Upper lobe of left lung (tissue), 4 donors: ENCODE measurements at regions not wholly inside any gene's neighbourhood (a gene's known extent, or its start where the extent isn't known, plus 50 kb on each side); places are given as distances from the start of the nearest gene placed in this dataset.

ENCODE experiments used
- EP300 ChIP-seq, 4 donors: sonication (generic); formaldehyde crosslinking; IDR thresholded peaks; one replicate each; pipeline ENCODE4 v1.5.1; 2017; ENCODE audit warnings: antibody characterized with exemption in 4 of 4, control low read depth in 2 of 4
- POLR2A ChIP-seq, 4 donors: fragments of 450-650 bp; IDR thresholded peaks; one replicate each; pipeline ENCODE4 v1.5.1; 2016 to 2017; ENCODE audit warnings: antibody characterized with exemption in 4 of 4, mild to moderate bottlenecking in 2 of 4
- POLR2AphosphoS5 ChIP-seq, 2 donors: sonication (generic); formaldehyde crosslinking; IDR thresholded peaks; one replicate each; pipeline ENCODE4 v1.5.1; 2017; ENCODE audit warnings: antibody characterized with exemption in 2 of 2
- TF ChIP-seq, protein P1 (sequence below), 6 experiments: fragments of 450-650 bp in 4 of 6; fragments of 200-600 bp in 2 of 6; sonication (generic) in 2 of 6; IDR thresholded peaks; one replicate each; pipeline ENCODE4 v1.5.1; 2016 to 2019; ENCODE audit warnings: antibody characterized with exemption in 6 of 6

DNA sequence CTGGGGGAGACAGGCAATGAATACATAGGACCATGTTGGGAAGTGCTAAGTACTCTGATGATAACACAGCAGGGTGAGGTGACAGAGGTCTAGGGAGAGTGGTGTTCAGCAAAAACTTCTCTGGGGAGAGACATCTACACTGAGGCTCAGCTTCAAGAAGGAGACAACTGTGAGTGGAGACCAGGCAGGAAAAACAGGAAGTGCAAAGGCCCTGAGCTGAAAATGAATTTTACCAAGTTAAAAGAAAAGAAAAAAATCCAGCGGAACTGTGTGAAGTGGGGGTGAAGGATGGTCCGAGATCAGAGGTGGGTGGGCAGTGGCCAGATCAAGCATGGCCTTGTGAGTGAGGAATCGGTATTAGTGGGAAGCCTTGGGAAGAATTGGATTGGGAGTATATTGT, 110.1 kb upstream of the CLSTN2 start:
- TF ChIP-seq, protein P1, sequence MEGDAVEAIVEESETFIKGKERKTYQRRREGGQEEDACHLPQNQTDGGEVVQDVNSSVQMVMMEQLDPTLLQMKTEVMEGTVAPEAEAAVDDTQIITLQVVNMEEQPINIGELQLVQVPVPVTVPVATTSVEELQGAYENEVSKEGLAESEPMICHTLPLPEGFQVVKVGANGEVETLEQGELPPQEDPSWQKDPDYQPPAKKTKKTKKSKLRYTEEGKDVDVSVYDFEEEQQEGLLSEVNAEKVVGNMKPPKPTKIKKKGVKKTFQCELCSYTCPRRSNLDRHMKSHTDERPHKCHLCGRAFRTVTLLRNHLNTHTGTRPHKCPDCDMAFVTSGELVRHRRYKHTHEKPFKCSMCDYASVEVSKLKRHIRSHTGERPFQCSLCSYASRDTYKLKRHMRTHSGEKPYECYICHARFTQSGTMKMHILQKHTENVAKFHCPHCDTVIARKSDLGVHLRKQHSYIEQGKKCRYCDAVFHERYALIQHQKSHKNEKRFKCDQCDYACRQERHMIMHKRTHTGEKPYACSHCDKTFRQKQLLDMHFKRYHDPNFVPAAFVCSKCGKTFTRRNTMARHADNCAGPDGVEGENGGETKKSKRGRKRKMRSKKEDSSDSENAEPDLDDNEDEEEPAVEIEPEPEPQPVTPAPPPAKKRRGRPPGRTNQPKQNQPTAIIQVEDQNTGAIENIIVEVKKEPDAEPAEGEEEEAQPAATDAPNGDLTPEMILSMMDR (IDR thresholded peaks at IDR 0.05), result no peak
- TF ChIP-seq POLR2A (IDR thresholded peaks at IDR 0.05) (no peak), POLR2AphosphoS5 (IDR thresholded peaks at IDR 0.05) (no peak), EP300 (IDR thresholded peaks at IDR 0.05) (no peak)
